ENCODE measurements at regions not wholly inside any gene's neighbourhood (a gene's known extent, or its start where the extent isn't known, plus 50 kb on each side); places are given as distances from the start of the nearest gene placed in this dataset.

DNA sequence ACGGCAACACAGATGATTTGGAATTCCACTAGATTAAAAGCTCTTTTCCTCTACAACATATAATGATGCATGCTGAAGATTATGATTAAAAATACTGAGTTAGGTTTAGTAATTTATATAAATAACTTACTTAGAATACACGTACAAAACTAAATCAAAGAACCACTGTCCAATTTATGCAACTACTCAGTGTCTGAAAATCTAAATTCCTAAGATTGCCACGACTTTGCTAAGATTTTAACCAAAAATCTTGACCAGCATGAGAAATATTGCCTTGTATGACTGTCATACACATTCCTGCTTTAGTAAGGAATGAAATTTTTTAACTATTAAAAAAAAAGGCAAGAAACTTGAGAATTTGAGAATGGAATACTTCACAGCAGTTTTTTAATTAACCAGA, 292.4 kb downstream of the ZNF608 start:
- ChIA-PET POLR2A (no interaction called here), CTCF (ENCODE audit: low intra/inter-chr PET ratio, low total read pairs) (no interaction called here)
- no peak for FAIRE-seq

GRCh38 chr5:124453221-124454051, 293.0 kb downstream of the ZNF608 start:
- no peak for FAIRE-seq
- Histone ChIP-seq H3K4me1 (ENCODE audit: insufficient read depth, low read length) (no peaks in the 10 kb centered on the region), H3K9me3 (ENCODE audit: low read length) (no peaks in the 10 kb centered on the region), H3K79me2 (ENCODE audit: insufficient read depth, low read length) (no peaks in the 10 kb centered on the region), H3K27ac (ENCODE audit: extremely low read length, insufficient read depth, low read length) (no peak overlapping the region), H3K27me3 (ENCODE audit: control insufficient read depth in 1 of 2, insufficient read depth in 2 of 2, low read length in 2 of 2) (no peaks in the 10 kb centered on the region; a peak in 1 of 5 replicates), H3K36me3 (replicated peaks in 1 of 2; ENCODE audit: control insufficient read depth in 1 of 2, insufficient read depth in 2 of 2, low read length in 2 of 2) (no peaks in the 10 kb centered on the region), H3K4me3 (replicated peaks in 1 of 3; ENCODE audit: insufficient read depth in 1 of 3, low read depth in 2 of 3, low read length in 3 of 3) (no peak overlapping the region), H4K20me1 (ENCODE audit: insufficient read depth, low read length) (no peaks in the 10 kb centered on the region), H3K9ac (ENCODE audit: insufficient read depth, low read depth, low read length) (no peak overlapping the region), H3K4me2 (ENCODE audit: low read depth, low read length) (no peak overlapping the region), H2AFZ (ENCODE audit: low read length) (no peak overlapping the region)
- in situ Hi-C loops (cut with HindIII; ENCODE audit: extremely low pct_ligation_motif_present, low pct_unique_long_range_greater_than_20kb): no loop called here
- 39% methylated on average over 5 of the region's 5 CpGs for WGBS (ENCODE audit: low lambda C conversion rate)
- ATAC-seq: no peak
- intact Hi-C loops (cut with micrococcal nuclease; ENCODE audit: unreplicated experiment): no loop called here
- no TSS peak for BruUV-seq (replicated peaks)
- DNase-seq (ENCODE audit: low spot score): no peak
- ChIA-PET POLR2A (no interaction called here), CTCF (ENCODE audit: low intra/inter-chr PET ratio, low total read pairs) (no interaction called here)
- TF ChIP-seq KMT2A (CRISPR knock-in tag; IDR thresholded peaks at IDR 0.05): no peak
- TF ChIP-seq NFRKB (IDR thresholded peaks at IDR 0.05): no peak
- no peak for TF ChIP-seq ZNF232 (CRISPR knock-in tag; IDR thresholded peaks at IDR 0.05; ENCODE audit: borderline replicate concordance)
- TF ChIP-seq KDM5B (CRISPR knock-in tag; IDR thresholded peaks at IDR 0.05; ENCODE audit: borderline replicate concordance): no peak
- TF ChIP-seq TAF15 (IDR thresholded peaks at IDR 0.05; ENCODE audit: low read depth, low read length, poor library complexity, severe bottlenecking): no peak
- no peak for TF ChIP-seq WIZ (CRISPR knock-in tag; IDR thresholded peaks at IDR 0.05)
- TF ChIP-seq ZNF383 (CRISPR knock-in tag; IDR thresholded peaks at IDR 0.05; ENCODE audit: borderline replicate concordance): no peak
- TF ChIP-seq THAP8 (CRISPR knock-in tag; IDR thresholded peaks at IDR 0.05; ENCODE audit: borderline replicate concordance): no peak
- TF ChIP-seq ZNF605 (CRISPR knock-in tag; IDR thresholded peaks at IDR 0.05): no peak

More for the DNA sequence above, 292.4 kb downstream of the ZNF608 start:
- Histone ChIP-seq H2AFZ (ENCODE audit: low read length) (no peak overlapping the region), H3K4me1 (ENCODE audit: insufficient read depth, low read length) (no peaks in the 10 kb centered on the region), H3K9ac (ENCODE audit: insufficient read depth, low read depth, low read length) (no peak overlapping the region), H3K27ac (ENCODE audit: extremely low read length, insufficient read depth, low read length) (no peak overlapping the region), H3K9me3 (ENCODE audit: low read length) (no peaks in the 10 kb centered on the region), H3K27me3 (ENCODE audit: control insufficient read depth in 1 of 2, insufficient read depth in 2 of 2, low read length in 2 of 2) (no peaks in the 10 kb centered on the region; a peak in 1 of 5 replicates), H3K79me2 (ENCODE audit: insufficient read depth, low read length) (no peaks in the 10 kb centered on the region), H4K20me1 (ENCODE audit: insufficient read depth, low read length) (no peaks in the 10 kb centered on the region), H3K4me3 (replicated peaks in 1 of 3; ENCODE audit: insufficient read depth in 1 of 3, low read depth in 2 of 3, low read length in 3 of 3) (no peak overlapping the region), H3K36me3 (replicated peaks in 1 of 2; ENCODE audit: control insufficient read depth in 1 of 2, insufficient read depth in 2 of 2, low read length in 2 of 2) (no peaks in the 10 kb centered on the region), H3K4me2 (ENCODE audit: low read depth, low read length) (no peak overlapping the region)
- BruUV-seq (replicated peaks): no TSS peak
- DNase-seq (ENCODE audit: low spot score): no peak
- 2% methylated on average over 3 of the region's 3 CpGs for WGBS (ENCODE audit: low lambda C conversion rate)
- intact Hi-C loops (cut with micrococcal nuclease; ENCODE audit: unreplicated experiment): no loop called here
- ATAC-seq: no peak
- no peak for TF ChIP-seq ZNF784 (CRISPR knock-in tag; IDR thresholded peaks at IDR 0.05; ENCODE audit: borderline replicate concordance)
- TF ChIP-seq ONECUT2 (CRISPR knock-in tag; IDR thresholded peaks at IDR 0.05): no peak
- TF ChIP-seq ZNF468 (CRISPR knock-in tag; IDR thresholded peaks at IDR 0.05): no peak
- no peak for TF ChIP-seq ZFP90 (CRISPR knock-in tag; IDR thresholded peaks at IDR 0.05; ENCODE audit: borderline replicate concordance)
- no peak for TF ChIP-seq KLF11 (CRISPR knock-in tag; IDR thresholded peaks at IDR 0.05)
- no peak for TF ChIP-seq KDM6A (CRISPR knock-in tag; IDR thresholded peaks at IDR 0.05; ENCODE audit: low read depth)
- in situ Hi-C loops (cut with HindIII; ENCODE audit: extremely low pct_ligation_motif_present, low pct_unique_long_range_greater_than_20kb): no loop called here
